Upper lobe of left lung (tissue), 4 donors: ENCODE measurements at regions not wholly inside any gene's neighbourhood (a gene's known extent, or its start where the extent isn't known, plus 50 kb on each side); places are given as distances from the start of the nearest gene placed in this dataset.

ENCODE experiments used
- POLR2AphosphoS5 ChIP-seq, 2 donors: sonication (generic); formaldehyde crosslinking; IDR thresholded peaks; one replicate each; pipeline ENCODE4 v1.5.1; 2017; ENCODE audit warnings: antibody characterized with exemption in 2 of 2
- TF ChIP-seq, protein P1 (sequence below), 6 experiments: fragments of 450-650 bp in 4 of 6; fragments of 200-600 bp in 2 of 6; sonication (generic) in 2 of 6; IDR thresholded peaks; one replicate each; pipeline ENCODE4 v1.5.1; 2016 to 2019; ENCODE audit warnings: antibody characterized with exemption in 6 of 6

DNA sequence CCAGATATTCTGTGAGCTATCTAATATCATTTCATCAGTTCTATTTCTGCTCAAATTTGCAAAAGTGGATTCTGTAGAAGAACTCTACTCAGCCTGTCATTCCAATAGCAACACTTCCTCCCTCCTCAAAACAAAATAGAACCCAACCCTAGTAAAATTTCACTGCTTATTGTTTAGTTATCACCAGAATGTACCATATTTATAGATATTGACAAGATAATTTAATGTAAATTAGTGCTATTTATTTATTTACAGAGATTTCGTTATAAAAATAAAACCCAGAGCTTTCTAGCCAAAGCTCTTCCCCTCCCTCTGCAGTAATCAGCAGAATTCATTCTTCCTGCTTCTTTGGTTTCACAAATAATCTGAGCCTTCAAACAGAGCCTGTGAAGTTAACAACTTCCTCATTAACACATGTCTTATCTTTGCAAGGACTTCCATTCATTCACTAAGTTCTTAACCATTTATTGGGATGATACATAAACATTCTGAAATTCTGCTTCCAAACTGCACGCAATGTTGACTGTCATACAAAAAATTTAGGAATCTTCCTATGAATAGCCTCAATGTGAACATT lies 73.7 kb upstream of the PJA2 start:
- TF ChIP-seq, protein P1, sequence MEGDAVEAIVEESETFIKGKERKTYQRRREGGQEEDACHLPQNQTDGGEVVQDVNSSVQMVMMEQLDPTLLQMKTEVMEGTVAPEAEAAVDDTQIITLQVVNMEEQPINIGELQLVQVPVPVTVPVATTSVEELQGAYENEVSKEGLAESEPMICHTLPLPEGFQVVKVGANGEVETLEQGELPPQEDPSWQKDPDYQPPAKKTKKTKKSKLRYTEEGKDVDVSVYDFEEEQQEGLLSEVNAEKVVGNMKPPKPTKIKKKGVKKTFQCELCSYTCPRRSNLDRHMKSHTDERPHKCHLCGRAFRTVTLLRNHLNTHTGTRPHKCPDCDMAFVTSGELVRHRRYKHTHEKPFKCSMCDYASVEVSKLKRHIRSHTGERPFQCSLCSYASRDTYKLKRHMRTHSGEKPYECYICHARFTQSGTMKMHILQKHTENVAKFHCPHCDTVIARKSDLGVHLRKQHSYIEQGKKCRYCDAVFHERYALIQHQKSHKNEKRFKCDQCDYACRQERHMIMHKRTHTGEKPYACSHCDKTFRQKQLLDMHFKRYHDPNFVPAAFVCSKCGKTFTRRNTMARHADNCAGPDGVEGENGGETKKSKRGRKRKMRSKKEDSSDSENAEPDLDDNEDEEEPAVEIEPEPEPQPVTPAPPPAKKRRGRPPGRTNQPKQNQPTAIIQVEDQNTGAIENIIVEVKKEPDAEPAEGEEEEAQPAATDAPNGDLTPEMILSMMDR (IDR thresholded peaks at IDR 0.05), result no peak
- no peak for TF ChIP-seq POLR2AphosphoS5 (IDR thresholded peaks at IDR 0.05)
